H1 (cell line): ENCODE measurements at regions not wholly inside any gene's neighbourhood (a gene's known extent, or its start where the extent isn't known, plus 50 kb on each side); places are given as distances from the start of the nearest gene placed in this dataset.

Source experiments
- CTCF ChIA-PET: fragments of 300-600 bp; sonication (Branson Sonifier 250); formaldehyde crosslinking; loops from one replicate; lab custom pipeline; 2021; ENCODE audit not compliant: partially characterized antibody; lab: Charles Lee
- POLR2A ChIA-PET: fragments of 300-600 bp; sonication (Branson Sonifier 250); formaldehyde crosslinking; loops from one replicate; lab custom pipeline; 2021; ENCODE audit warnings: inconsistent platforms; ENCODE audit not compliant: partially characterized antibody; lab: Charles Lee
- DNase-seq, 2 experiments: peaks; one replicate each; pipeline versions ENCODE4 v3.0.0 to v3.0.0-alpha.2; 2010 to 2022; ENCODE audit warnings: low spot score in 2 of 2, low read depth in 1 of 2, mixed read lengths in 1 of 2
- FAIRE-seq: peaks from 2 replicates; lab custom pipeline; 2011; peaks lifted over from hg19 to GRCh38; lab: Jason Lieb, UNC
- H2AFZ ChIP-seq: 2 replicates; pipeline ENCODE4 v1.8.1; 2012; ENCODE audit warnings: low read length, inconsistent platforms
- H2AK5ac ChIP-seq: 2 replicates; pipeline ENCODE4 v1.6.1; 2013; ENCODE audit warnings: low read depth, low read length
- H2BK120ac ChIP-seq: replicated peaks from 2 replicates; pipeline ENCODE3; 2013; ENCODE audit warnings: low read depth, low read length, inconsistent platforms
- H2BK12ac ChIP-seq: 2 replicates; pipeline ENCODE4 v1.6.1; 2013; ENCODE audit warnings: low read depth, low read length
- H2BK15ac ChIP-seq: 2 replicates; pipeline ENCODE4 v1.6.1; 2013; ENCODE audit warnings: low read length
- H2BK20ac ChIP-seq: 2 replicates; pipeline ENCODE4 v1.6.1; 2013; ENCODE audit warnings: low read length
- H2BK5ac ChIP-seq: 2 replicates; pipeline ENCODE4 v1.6.1; 2013; ENCODE audit warnings: low read depth, low read length
- H3K14ac ChIP-seq: 2 replicates; pipeline ENCODE4 v1.6.1; 2013; ENCODE audit warnings: inconsistent platforms; ENCODE audit not compliant: insufficient read length
- H3K18ac ChIP-seq: 2 replicates; pipeline ENCODE4 v1.6.1; 2013; ENCODE audit warnings: low read length; ENCODE audit errors: extremely low read depth
- H3K23ac ChIP-seq: 2 replicates; pipeline ENCODE4 v1.6.1; 2013; ENCODE audit warnings: inconsistent platforms; ENCODE audit not compliant: insufficient read length
- H3K23me2 ChIP-seq: 2 replicates; pipeline ENCODE4 v1.6.1; 2013; ENCODE audit warnings: low read depth, low read length
- H3K27ac ChIP-seq: 2 replicates; pipeline ENCODE4 v1.6.1; 2011; ENCODE audit warnings: low read depth, low read length, inconsistent platforms
- H3K27me3 ChIP-seq, 4 experiments: replicated peaks in 1 of 4; 1 replicate in 1 of 4; 2 replicates in 3 of 4; pipeline versions ENCODE4 v1.6.1 to v1.8.1; 2011 to 2013; ENCODE audit warnings: low read length in 3 of 4, mild to moderate bottlenecking in 3 of 4, inconsistent platforms in 2 of 4, mixed read lengths in 2 of 4, moderate library complexity in 1 of 4; ENCODE audit not compliant: control insufficient read depth in 3 of 4, insufficient read depth in 3 of 4; ENCODE audit errors: extremely low read depth in 1 of 4
- H3K36me3 ChIP-seq, 4 experiments: 2 replicates each; pipeline versions ENCODE4 v1.6.1 to v1.8.1; 2011 to 2013; ENCODE audit warnings: mild to moderate bottlenecking in 4 of 4, low read length in 3 of 4, moderate library complexity in 2 of 4, control low read depth in 1 of 4, inconsistent platforms in 1 of 4; ENCODE audit not compliant: insufficient read depth in 4 of 4, control insufficient read depth in 2 of 4
- H3K4ac ChIP-seq: replicated peaks from 2 replicates; pipeline ENCODE3; 2013; ENCODE audit warnings: low read length, low read depth, mixed read lengths, inconsistent platforms; ENCODE audit not compliant: insufficient read length
- H3K4me1 ChIP-seq, 4 experiments: replicated peaks in 1 of 4; 1 replicate in 1 of 4; 2 replicates in 3 of 4; pipeline versions ENCODE4 v1.6.1 to v1.8.1; 2011 to 2013; ENCODE audit warnings: low read length in 3 of 4, inconsistent platforms in 2 of 4, mixed read lengths in 1 of 4; ENCODE audit not compliant: insufficient read depth in 4 of 4, control insufficient read depth in 3 of 4
- H3K4me2 ChIP-seq, 2 experiments: 2 replicates each; pipeline versions ENCODE4 v1.6.1 to v1.8.1; 2011 to 2013; ENCODE audit warnings: low read depth in 2 of 2, low read length in 2 of 2, control low read depth in 1 of 2, inconsistent platforms in 1 of 2, mild to moderate bottlenecking in 1 of 2; ENCODE audit not compliant: insufficient read depth in 1 of 2
- H3K4me3 ChIP-seq, 4 experiments: fragments of 200-600, 300-600 bp in 1 of 4; sonication (generic), shearing (Covaris generic), sonication (Bioruptor Twin) in 1 of 4; 2 replicates each; pipeline versions ENCODE4 v1.5.1 to v1.8.1; 2011 to 2016; ENCODE audit warnings: low read length in 4 of 4, low read depth in 3 of 4, control low read depth in 2 of 4, inconsistent platforms in 2 of 4, mild to moderate bottlenecking in 2 of 4, mixed read lengths in 1 of 4, moderate library complexity in 1 of 4; ENCODE audit not compliant: insufficient read depth in 2 of 4; ENCODE audit errors: extremely low read depth in 1 of 4
- H3K56ac ChIP-seq: replicated peaks from 2 replicates; pipeline ENCODE3; 2013; ENCODE audit warnings: low read depth, mild to moderate bottlenecking, mixed read lengths, low read length, inconsistent platforms; ENCODE audit not compliant: insufficient read length
- H3K79me1 ChIP-seq: 2 replicates; pipeline ENCODE4 v1.6.1; 2013; ENCODE audit warnings: low read depth, low read length, control low read depth
- H3K79me2 ChIP-seq, 2 experiments: 2 replicates each; pipeline versions ENCODE4 v1.6.1 to v1.8.1; 2012 to 2013; ENCODE audit warnings: low read length in 2 of 2, mild to moderate bottlenecking in 2 of 2, inconsistent platforms in 1 of 2; ENCODE audit not compliant: insufficient read depth in 2 of 2, control insufficient read depth in 1 of 2
- H3K9ac ChIP-seq, 4 experiments: replicated peaks in 1 of 4; 1 replicate in 1 of 4; 2 replicates in 3 of 4; pipeline versions ENCODE4 v1.6.1 to v1.8.1; 2011 to 2013; ENCODE audit warnings: low read depth in 3 of 4, low read length in 3 of 4, control low read depth in 2 of 4, mild to moderate bottlenecking in 2 of 4, moderate library complexity in 2 of 4, inconsistent platforms in 1 of 4; ENCODE audit errors: extremely low read depth in 1 of 4
- H3K9me3 ChIP-seq, 2 experiments: 2 replicates each; pipeline versions ENCODE4 v1.6.1 to v1.8.1; 2012 to 2013; ENCODE audit warnings: mild to moderate bottlenecking in 2 of 2, moderate library complexity in 2 of 2, control low read depth in 1 of 2, inconsistent platforms in 1 of 2, low read depth in 1 of 2, low read length in 1 of 2, mixed read lengths in 1 of 2; ENCODE audit not compliant: insufficient read depth in 2 of 2
- H4K20me1 ChIP-seq, 2 experiments: replicated peaks in 1 of 2; 2 replicates each; pipeline versions ENCODE3 to v1.8.1; 2011 to 2013; ENCODE audit warnings: inconsistent platforms in 2 of 2, low read length in 2 of 2, mild to moderate bottlenecking in 1 of 2; ENCODE audit not compliant: insufficient read depth in 2 of 2, control insufficient read depth in 1 of 2
- H4K5ac ChIP-seq: 2 replicates; pipeline ENCODE4 v1.6.1; 2013; ENCODE audit warnings: low read length, low read depth, mixed read lengths, inconsistent platforms; ENCODE audit not compliant: insufficient read length
- H4K8ac ChIP-seq: 2 replicates; pipeline ENCODE4 v1.8.0; 2013; ENCODE audit warnings: mild to moderate bottlenecking, moderate library complexity, low read length, inconsistent platforms; ENCODE audit not compliant: insufficient read depth; ENCODE audit errors: extremely low read depth
- H4K91ac ChIP-seq: replicated peaks from 2 replicates; pipeline ENCODE3; 2013; ENCODE audit warnings: low read length, mixed read lengths, inconsistent platforms; ENCODE audit not compliant: insufficient read length
- ATF2 ChIP-seq: IDR thresholded peaks from 2 replicates; pipeline ENCODE4 v1.6.1; 2012; ENCODE audit warnings: low read length, inconsistent platforms
- ATF3 ChIP-seq: IDR thresholded peaks from 2 replicates; pipeline ENCODE4 v1.6.1; 2011; ENCODE audit warnings: low read depth, mild to moderate bottlenecking, low read length; ENCODE audit not compliant: insufficient read depth
- NANOG ChIP-seq: IDR thresholded peaks from 2 replicates; pipeline ENCODE4 v1.6.1; 2011; ENCODE audit warnings: low read length, low read depth, mild to moderate bottlenecking, inconsistent platforms; ENCODE audit not compliant: insufficient read depth, poor library complexity, severe bottlenecking
- TCF12 ChIP-seq: IDR thresholded peaks from 2 replicates; pipeline ENCODE4 v1.6.1; 2011; ENCODE audit warnings: low read depth, mild to moderate bottlenecking, low read length
- WGBS, 2 experiments: shearing (Covaris generic) in 1 of 2; methylation state at CpG; one replicate each; pipeline versions ENCODE4 v1.1.6 to v1.1.7; 2013 to 2015; ENCODE audit warnings: low lambda C conversion rate in 2 of 2, mixed read lengths in 2 of 2, inconsistent platforms in 1 of 2, low coverage in 1 of 2, missing lambda C conversion rate in 1 of 2; ENCODE audit not compliant: insufficient replicate concordance in 2 of 2, insufficient coverage in 1 of 2, insufficient read length in 1 of 2; ENCODE audit errors: extremely low coverage in 1 of 2, missing lambda C conversion rate in 1 of 2; 5-methylcytosine and 5-hydroxymethylcytosine counted together

DNA sequence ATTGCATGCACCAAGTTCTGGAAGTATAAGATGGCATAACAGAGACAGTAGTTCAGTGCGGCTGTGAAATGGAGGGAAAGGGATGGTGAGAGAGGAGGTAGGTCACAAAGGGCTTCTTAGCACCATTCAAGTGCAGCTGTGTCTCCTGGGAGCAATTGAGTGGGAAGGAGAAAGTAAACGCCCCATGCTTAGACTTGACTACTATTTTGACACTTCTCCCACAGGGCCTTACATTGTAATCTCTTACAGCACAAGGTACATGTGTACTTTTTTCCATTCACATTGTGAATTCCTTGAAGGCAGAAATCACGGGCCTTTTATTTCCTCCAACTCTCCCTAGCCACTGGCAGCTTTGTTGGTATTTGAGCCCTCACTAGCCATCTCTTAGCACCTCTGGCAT lies 239.6 kb upstream of the FOXD3 start:
- TF ChIP-seq NANOG = no peak
- no peak for TF ChIP-seq TCF12
- no peak for TF ChIP-seq ATF2
- TF ChIP-seq ATF3 = no peak

More for the DNA sequence above, 239.6 kb upstream of the FOXD3 start:
- no peaks in the 10 kb centered on the region for H4K20me1 ChIP-seq
- H3K4me1 ChIP-seq = no peaks in the 10 kb centered on the region
- ChIA-PET POLR2A (no interaction called here), CTCF (interaction anchor here (1.2 to 1.8 kb wide), 2 partner anchors 20 to 26 kb away, joined by 3 to 9 read pairs; no protein-coding TSS in a partner anchor)
- H4K5ac ChIP-seq = no peak overlapping the region
- no peak overlapping the region for H3K14ac ChIP-seq
- 82% methylated on average over 3 of the region's 3 CpGs; no CpG with 5 or more reads in 1 of the 2 experiments for WGBS, 2 experiments
- H4K8ac ChIP-seq = no peak overlapping the region
- H3K4ac ChIP-seq = no peak overlapping the region
- H2BK12ac ChIP-seq = no peak overlapping the region
- no peaks in the 10 kb centered on the region for H3K9me3 ChIP-seq
- no peak overlapping the region for H2BK20ac ChIP-seq
- FAIRE-seq (no peak), DNase-seq (no peak)
- no peak overlapping the region for H3K27ac ChIP-seq
- H3K23me2 ChIP-seq = no peaks in the 10 kb centered on the region
- no peak overlapping the region for H3K4me2 ChIP-seq
- H2BK120ac ChIP-seq = no peak overlapping the region
- no peak overlapping the region for H4K91ac ChIP-seq
- no peak overlapping the region for H3K18ac ChIP-seq
- no peak overlapping the region for H2AFZ ChIP-seq
- no peak overlapping the region for H2AK5ac ChIP-seq
- H3K4me3 ChIP-seq = no peak overlapping the region
- H2BK15ac ChIP-seq = no peak overlapping the region
- no peaks in the 10 kb centered on the region for H3K79me1 ChIP-seq
- H3K56ac ChIP-seq = no peak overlapping the region
- no peak overlapping the region for H3K9ac ChIP-seq
- no peaks in the 10 kb centered on the region for H3K79me2 ChIP-seq
- H3K23ac ChIP-seq = no peak overlapping the region
- H3K36me3 ChIP-seq = no peaks in the 10 kb centered on the region
- no peak overlapping the region for H2BK5ac ChIP-seq
- no peaks in the 10 kb centered on the region; a peak in 1 of 7 replicates for H3K27me3 ChIP-seq
